ENCODE measurements at regions not wholly inside any gene's neighbourhood (a gene's known extent, or its start where the extent isn't known, plus 50 kb on each side); places are given as distances from the start of the nearest gene placed in this dataset.

DNA sequence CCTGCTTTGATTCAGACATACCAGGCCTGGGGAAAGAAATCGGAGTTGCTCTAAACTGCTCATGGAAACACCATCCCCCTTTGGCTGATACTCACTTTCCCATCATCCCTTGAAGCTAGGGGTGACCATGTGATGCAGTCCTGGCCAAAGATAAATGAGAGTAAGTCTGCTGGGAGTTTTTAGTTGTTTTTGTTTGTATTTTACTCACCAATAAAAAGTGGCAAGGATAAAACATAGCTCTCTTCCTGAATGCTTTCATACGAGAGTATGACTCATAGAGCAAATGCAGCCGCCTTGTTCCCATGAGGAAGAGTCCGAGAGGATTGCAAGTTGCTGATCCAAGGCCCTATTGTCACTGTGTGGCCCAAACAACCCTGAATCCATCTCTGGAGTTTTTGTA lies 126.4 kb upstream of the TMEM132C start:
- Histone ChIP-seq H3K9me3 (ENCODE audit: low read depth) (no peaks in the 10 kb centered on the region), H3K9me2 (ENCODE audit: insufficient read depth) (no peaks in the 10 kb centered on the region), H3K4me2 (ENCODE audit: unreplicated experiment) (no peak overlapping the region), H3K27ac (no peak overlapping the region), H3K4me3 (no peak overlapping the region), H3K9ac (no peak overlapping the region), H4K20me1 (ENCODE audit: insufficient read depth) (no peaks in the 10 kb centered on the region), H2AFZ (no peak overlapping the region), H3K4me1 (ENCODE audit: insufficient read depth) (no peaks in the 10 kb centered on the region), H3K79me2 (ENCODE audit: insufficient read depth) (no peaks in the 10 kb centered on the region), H3K27me3 (replicated peaks; ENCODE audit: insufficient read depth) (no peaks in the 10 kb centered on the region), H3F3A (ENCODE audit: insufficient read depth) (no peaks in the 10 kb centered on the region), H3K36me3 (ENCODE audit: low read depth) (no peaks in the 10 kb centered on the region)
- no peak for DNase-seq
- in situ Hi-C loops (cut with MboI): no loop called here
- no peak for TF ChIP-seq EZH2phosphoT487 (IDR thresholded peaks at IDR 0.05; ENCODE audit: insufficient read depth, low read depth)
- TF ChIP-seq EZH2 (IDR thresholded peaks at IDR 0.05; ENCODE audit: insufficient read depth, poor library complexity, severe bottlenecking): no peak
- WGBS, 2 experiments (ENCODE audit: low coverage in 1 of 2, low lambda C conversion rate in 2 of 2, missing lambda C conversion rate in 2 of 2): 13 to 19% methylated on average over 4 of the region's 4 CpGs

DNA sequence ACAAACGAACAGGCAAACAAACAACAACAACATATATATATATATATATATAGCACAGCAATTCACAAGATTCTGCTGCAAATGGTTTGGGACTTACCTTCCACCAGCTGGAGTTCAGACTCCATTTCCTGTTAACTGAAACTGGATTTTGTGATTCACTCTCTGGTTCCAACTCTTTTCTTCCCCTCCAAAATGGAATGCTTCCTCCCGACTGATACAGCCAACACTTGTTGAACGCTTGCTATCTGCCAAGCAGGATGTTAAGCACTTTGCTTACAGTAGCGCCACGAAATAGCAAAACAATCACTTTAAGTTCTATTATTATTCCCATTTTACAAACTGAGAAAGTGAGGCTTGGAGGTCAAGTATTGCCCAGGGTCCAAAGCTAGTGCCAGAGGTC lies 116.0 kb upstream of the TMEM132C start:
- DNase-seq: no peak
- Histone ChIP-seq H4K20me1 (ENCODE audit: insufficient read depth) (no peaks in the 10 kb centered on the region), H3K4me1 (ENCODE audit: insufficient read depth) (no peaks in the 10 kb centered on the region), H3K9me3 (ENCODE audit: low read depth) (no peaks in the 10 kb centered on the region), H3F3A (ENCODE audit: insufficient read depth) (no peaks in the 10 kb centered on the region), H2AFZ (no peak overlapping the region), H3K27ac (no peak overlapping the region), H3K9ac (no peak overlapping the region), H3K79me2 (ENCODE audit: insufficient read depth) (no peaks in the 10 kb centered on the region), H3K9me2 (ENCODE audit: insufficient read depth) (no peaks in the 10 kb centered on the region), H3K4me3 (no peak overlapping the region), H3K4me2 (ENCODE audit: unreplicated experiment) (no peak overlapping the region), H3K27me3 (replicated peaks; ENCODE audit: insufficient read depth) (no peaks in the 10 kb centered on the region), H3K36me3 (ENCODE audit: low read depth) (no peaks in the 10 kb centered on the region)
- in situ Hi-C loops (cut with MboI): no loop called here
- 16 to 20% methylated on average over 5 of the region's 5 CpGs for WGBS, 2 experiments (ENCODE audit: low coverage in 1 of 2, low lambda C conversion rate in 2 of 2, missing lambda C conversion rate in 2 of 2)
- TF ChIP-seq EZH2phosphoT487 (IDR thresholded peaks at IDR 0.05; ENCODE audit: insufficient read depth, low read depth): no peak
- TF ChIP-seq EZH2 (IDR thresholded peaks at IDR 0.05; ENCODE audit: insufficient read depth, poor library complexity, severe bottlenecking): no peak

DNA sequence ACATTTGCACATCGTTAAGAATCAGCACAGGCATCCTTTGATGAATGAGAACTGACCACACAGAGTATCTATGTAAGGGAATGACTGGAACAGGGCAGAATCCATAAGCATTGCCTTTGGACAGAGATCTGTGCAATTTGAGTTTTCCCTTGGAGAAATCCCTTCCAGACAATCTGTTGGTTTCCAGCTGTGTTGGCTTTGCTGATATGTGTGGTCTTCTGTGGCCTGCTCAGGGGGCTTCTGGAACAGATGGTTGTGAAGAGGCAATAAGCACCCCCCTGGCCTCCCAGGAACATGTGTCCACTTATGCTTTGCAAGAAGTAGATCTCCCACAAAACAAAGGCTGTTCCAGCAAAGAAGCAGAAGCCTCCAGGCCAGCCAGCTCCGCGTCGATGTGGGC lies 111.4 kb upstream of the TMEM132C start:
- in situ Hi-C loops (cut with MboI): no loop called here
- H3K27me3 ChIP-seq (replicated peaks; ENCODE audit: insufficient read depth): no peaks in the 10 kb centered on the region
- no peaks in the 10 kb centered on the region for H3F3A ChIP-seq (ENCODE audit: insufficient read depth)
- 52 to 58% methylated on average over 4 of the region's 4 CpGs for WGBS, 2 experiments (ENCODE audit: low coverage in 1 of 2, low lambda C conversion rate in 2 of 2, missing lambda C conversion rate in 2 of 2)
- no peak overlapping the region for H3K27ac ChIP-seq
- no peaks in the 10 kb centered on the region for H3K9me2 ChIP-seq (ENCODE audit: insufficient read depth)
- H2AFZ ChIP-seq: no peak overlapping the region
- H3K9me3 ChIP-seq (ENCODE audit: low read depth): no peaks in the 10 kb centered on the region
- TF ChIP-seq EZH2 (IDR thresholded peaks at IDR 0.05; ENCODE audit: insufficient read depth, poor library complexity, severe bottlenecking): no peak
- no peak for TF ChIP-seq EZH2phosphoT487 (IDR thresholded peaks at IDR 0.05; ENCODE audit: insufficient read depth, low read depth)
- DNase-seq: no peak
- no peak overlapping the region for H3K9ac ChIP-seq
- H3K4me2 ChIP-seq (ENCODE audit: unreplicated experiment): no peak overlapping the region
- no peaks in the 10 kb centered on the region for H4K20me1 ChIP-seq (ENCODE audit: insufficient read depth)
- no peak overlapping the region for H3K4me3 ChIP-seq
- no peaks in the 10 kb centered on the region for H3K79me2 ChIP-seq (ENCODE audit: insufficient read depth)
- no peaks in the 10 kb centered on the region for H3K36me3 ChIP-seq (ENCODE audit: low read depth)
- no peaks in the 10 kb centered on the region for H3K4me1 ChIP-seq (ENCODE audit: insufficient read depth)

DNA sequence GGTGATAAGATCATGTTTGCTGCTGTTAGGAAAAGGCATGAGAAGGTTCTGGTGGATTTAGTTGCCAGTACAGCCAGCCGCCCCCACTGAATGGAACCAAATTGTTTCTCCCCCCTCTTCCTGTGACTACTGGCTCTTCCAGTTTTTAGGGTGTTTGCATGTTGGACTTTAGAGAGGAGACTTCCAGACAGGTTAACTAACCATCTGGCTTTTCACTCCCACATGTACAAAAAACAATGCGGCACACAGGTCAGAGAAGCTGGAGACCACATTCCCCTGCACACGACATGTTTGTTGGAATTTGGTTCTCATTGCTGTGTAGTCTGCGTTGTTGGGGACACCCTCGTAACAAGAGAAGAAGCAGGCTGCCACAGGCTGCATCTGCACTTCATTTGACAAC lies 103.9 kb upstream of the TMEM132C start:
- no peak for DNase-seq
- no peaks in the 10 kb centered on the region for H4K20me1 ChIP-seq (ENCODE audit: insufficient read depth)

GRCh38 chr12:128164533-128164932 lies 102.4 kb upstream of the TMEM132C start:
- no peaks in the 10 kb centered on the region for H3K79me2 ChIP-seq (ENCODE audit: insufficient read depth)
- no peak overlapping the region for H3K4me2 ChIP-seq (ENCODE audit: unreplicated experiment)
- no peak overlapping the region for H2AFZ ChIP-seq
- H3K36me3 ChIP-seq (ENCODE audit: low read depth): no peaks in the 10 kb centered on the region
- in situ Hi-C loops (cut with MboI): no loop called here
- no peak overlapping the region for H3K4me3 ChIP-seq
- H3K27ac ChIP-seq: no peak overlapping the region
- H3K4me1 ChIP-seq (ENCODE audit: insufficient read depth): no peaks in the 10 kb centered on the region
- WGBS, 2 experiments (ENCODE audit: low coverage in 1 of 2, low lambda C conversion rate in 2 of 2, missing lambda C conversion rate in 2 of 2): 6 to 19% methylated on average over 1 of the region's 1 CpG
- H3K9me3 ChIP-seq (ENCODE audit: low read depth): no peaks in the 10 kb centered on the region
- H4K20me1 ChIP-seq (ENCODE audit: insufficient read depth): no peaks in the 10 kb centered on the region
- TF ChIP-seq EZH2 (IDR thresholded peaks at IDR 0.05; ENCODE audit: insufficient read depth, poor library complexity, severe bottlenecking) (no peak), EZH2phosphoT487 (IDR thresholded peaks at IDR 0.05; ENCODE audit: insufficient read depth, low read depth) (no peak)
- H3K9me2 ChIP-seq (ENCODE audit: insufficient read depth): no peaks in the 10 kb centered on the region
- DNase-seq: no peak
- H3F3A ChIP-seq (ENCODE audit: insufficient read depth): no peaks in the 10 kb centered on the region
- H3K9ac ChIP-seq: no peak overlapping the region
- H3K27me3 ChIP-seq (replicated peaks; ENCODE audit: insufficient read depth): no peaks in the 10 kb centered on the region

More for the DNA sequence above, 103.9 kb upstream of the TMEM132C start:
- H3K27ac ChIP-seq: no peak overlapping the region
- H3F3A ChIP-seq (ENCODE audit: insufficient read depth): no peaks in the 10 kb centered on the region
- H3K4me1 ChIP-seq (ENCODE audit: insufficient read depth): no peaks in the 10 kb centered on the region
- WGBS, 2 experiments (ENCODE audit: low coverage in 1 of 2, low lambda C conversion rate in 2 of 2, missing lambda C conversion rate in 2 of 2): 2% methylated on average over 5 of the region's 5 CpGs
- TF ChIP-seq EZH2phosphoT487 (IDR thresholded peaks at IDR 0.05; ENCODE audit: insufficient read depth, low read depth) (no peak), EZH2 (IDR thresholded peaks at IDR 0.05; ENCODE audit: insufficient read depth, poor library complexity, severe bottlenecking) (no peak)
- in situ Hi-C loops (cut with MboI): no loop called here
- no peaks in the 10 kb centered on the region for H3K9me3 ChIP-seq (ENCODE audit: low read depth)
- H3K4me3 ChIP-seq: no peak overlapping the region
- no peaks in the 10 kb centered on the region for H3K36me3 ChIP-seq (ENCODE audit: low read depth)
- no peaks in the 10 kb centered on the region for H3K79me2 ChIP-seq (ENCODE audit: insufficient read depth)
- H3K4me2 ChIP-seq (ENCODE audit: unreplicated experiment): no peak overlapping the region
- no peaks in the 10 kb centered on the region for H3K27me3 ChIP-seq (replicated peaks; ENCODE audit: insufficient read depth)
- no peaks in the 10 kb centered on the region for H3K9me2 ChIP-seq (ENCODE audit: insufficient read depth)
- H2AFZ ChIP-seq: no peak overlapping the region
- H3K9ac ChIP-seq: no peak overlapping the region

Data from GM23248 (cell line).